Astrocyte of the cerebellum (primary cell): ENCODE measurements at regions not wholly inside any gene's neighbourhood (a gene's known extent, or its start where the extent isn't known, plus 50 kb on each side); places are given as distances from the start of the nearest gene placed in this dataset.

Source experiments
- DNase-seq: peaks from one replicate; pipeline ENCODE4 v3.0.0-alpha.2; 2011; ENCODE audit warnings: low read depth
- H3K4me3 ChIP-seq: 2 replicates; pipeline ENCODE4 v1.5.1; 2011; ENCODE audit warnings: mild to moderate bottlenecking, low read depth, low read length, moderate library complexity
- CTCF ChIP-seq: IDR thresholded peaks from 2 replicates; pipeline ENCODE4 v1.5.1; 2012; ENCODE audit warnings: low read length, low read depth, moderate library complexity, mild to moderate bottlenecking; ENCODE audit errors: missing control alignments
- in situ Hi-C: cut with HindIII; loops from 2 replicates; pipeline ENCODE4 v1.10.0; 2017; ENCODE audit warnings: low sequenced_read_pairs

- no peak overlapping the region for H3K4me3 ChIP-seq
- no peak for TF ChIP-seq CTCF
- no peak for DNase-seq
- in situ Hi-C loops: no loop called here
These were observed 523.5 kb upstream of the MIR17HG start for GRCh38 chr13:90824032-90824431.

- DNase-seq: no peak
- H3K4me3 ChIP-seq: no peak overlapping the region
- no peak for TF ChIP-seq CTCF
- in situ Hi-C loops: no loop called here
These were observed 520.8 kb upstream of the MIR17HG start for GRCh38 chr13:90826688-90827087.

- in situ Hi-C loops: no loop called here
- TF ChIP-seq CTCF: no peak
- no peak for DNase-seq
- H3K4me3 ChIP-seq: no peak overlapping the region
These were observed 516.7 kb upstream of the MIR17HG start for GRCh38 chr13:90830782-90831181.

- no peak overlapping the region for H3K4me3 ChIP-seq
- DNase-seq: no peak
- no peak for TF ChIP-seq CTCF
- in situ Hi-C loops: no loop called here
These were observed 513.5 kb upstream of the MIR17HG start for GRCh38 chr13:90833951-90834350.

GRCh38 chr13:90834700-90835099, 512.8 kb upstream of the MIR17HG start:
- DNase-seq: no peak
- TF ChIP-seq CTCF: no peak
- no peak overlapping the region for H3K4me3 ChIP-seq
- in situ Hi-C loops: no loop called here

DNA sequence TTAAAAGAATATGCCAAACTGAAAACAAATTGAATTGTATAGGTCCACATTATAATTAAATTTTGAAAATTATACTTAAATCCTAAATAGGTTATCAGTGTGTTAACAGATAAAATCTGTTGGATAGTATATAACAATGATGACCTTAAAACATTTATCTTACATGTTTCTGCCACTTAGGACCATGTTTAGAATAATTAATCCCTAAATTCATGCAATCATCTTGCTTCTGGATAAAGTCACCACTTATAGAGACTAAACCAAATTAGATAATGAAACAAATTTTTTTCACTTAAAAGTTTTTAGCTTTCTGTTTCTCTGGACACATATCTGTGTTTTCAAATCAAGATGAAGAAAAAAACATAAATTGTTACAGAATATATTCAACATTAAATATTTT, 511.7 kb upstream of the MIR17HG start:
- no peak for TF ChIP-seq CTCF
- no peak for DNase-seq
- in situ Hi-C loops: no loop called here
- H3K4me3 ChIP-seq: no peak overlapping the region
